KMS-11 (cell line): ENCODE measurements at regions not wholly inside any gene's neighbourhood (a gene's known extent, or its start where the extent isn't known, plus 50 kb on each side); places are given as distances from the start of the nearest gene placed in this dataset.

Source experiments
- H2AFZ ChIP-seq: fragments of 200-600 bp; sonication (generic); 2 replicates; pipeline ENCODE4 v1.6.1; 2016; ENCODE audit warnings: antibody characterized with exemption, mixed run types, low read depth
- H3K27ac ChIP-seq: fragments of 200-600 bp; sonication (generic); 2 replicates; pipeline ENCODE4 v1.6.1; 2016; ENCODE audit warnings: mild to moderate bottlenecking, mixed run types
- H3K27me3 ChIP-seq: fragments of 200-600 bp; sonication (generic); 2 replicates; pipeline ENCODE4 v1.6.1; 2017; ENCODE audit warnings: mild to moderate bottlenecking, low read depth, mixed run types, moderate library complexity; ENCODE audit not compliant: insufficient read depth
- H3K36me3 ChIP-seq: fragments of 200-600 bp; sonication (generic); 2 replicates; pipeline ENCODE4 v1.6.1; 2017; ENCODE audit warnings: mild to moderate bottlenecking, mixed run types; ENCODE audit not compliant: insufficient read depth
- H3K4me1 ChIP-seq: fragments of 200-600 bp; sonication (generic); 2 replicates; pipeline ENCODE4 v1.6.1; 2016; ENCODE audit warnings: mild to moderate bottlenecking, low read depth, mixed run types; ENCODE audit not compliant: poor library complexity, severe bottlenecking
- H3K4me2 ChIP-seq: fragments of 200-600 bp; sonication (generic); 2 replicates; pipeline ENCODE4 v1.7.0; 2016; ENCODE audit warnings: mild to moderate bottlenecking, mixed run types
- H3K4me3 ChIP-seq: fragments of 200-600 bp; sonication (generic); IDR thresholded peaks from 2 replicates; pipeline ENCODE4 v1.6.1; 2017; ENCODE audit warnings: low read depth, low read length, mixed read lengths; ENCODE audit not compliant: insufficient read depth
- H3K79me2 ChIP-seq: fragments of 200-600 bp; sonication (generic); 2 replicates; pipeline ENCODE4 v1.6.1; 2016; ENCODE audit warnings: low read depth, mixed run types; ENCODE audit not compliant: insufficient read depth
- H3K9ac ChIP-seq: fragments of 200-600 bp; sonication (generic); 2 replicates; pipeline ENCODE4 v1.6.1; 2016; ENCODE audit warnings: mild to moderate bottlenecking, mixed run types
- H4K20me1 ChIP-seq: fragments of 200-600 bp; sonication (generic); 2 replicates; pipeline ENCODE4 v1.6.1; 2016; ENCODE audit warnings: mild to moderate bottlenecking, mixed run types; ENCODE audit not compliant: insufficient read depth
- TF ChIP-seq, protein P1 (sequence below): fragments of 200-600 bp; sonication (generic); conservative IDR thresholded peaks from 2 replicates; pipeline ENCODE4 v1.6.1; 2017; ENCODE audit warnings: low read depth, mild to moderate bottlenecking, antibody characterized with exemption, low read length, moderate library complexity, mixed read lengths

DNA sequence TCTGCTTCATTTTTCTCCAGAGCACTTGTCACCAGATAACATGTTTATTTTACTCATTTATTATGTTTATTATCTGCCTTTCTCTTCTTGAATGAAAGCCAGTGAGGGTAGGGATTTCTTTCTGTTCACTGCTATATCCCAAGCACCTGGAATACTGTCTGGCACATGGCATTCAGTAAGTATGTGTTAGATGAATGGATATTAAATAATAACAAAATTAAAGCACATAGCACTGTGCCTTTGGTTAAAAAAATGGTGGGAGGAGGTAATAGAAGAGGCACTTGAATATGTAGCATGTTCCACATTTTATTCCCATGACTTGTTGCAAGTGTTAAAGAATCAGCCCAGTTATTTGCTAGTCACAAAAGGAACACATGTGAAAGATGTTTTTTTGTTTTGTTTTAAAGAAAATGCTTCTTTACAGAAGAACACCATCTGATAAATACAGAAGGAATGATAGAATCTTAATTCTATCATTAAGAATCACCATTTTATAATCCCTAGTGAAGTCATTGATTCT, 151.0 kb downstream of the DLEU7 start:
- Histone ChIP-seq H2AFZ (no peak overlapping the region), H3K4me1 (peaks cover 34% of the 10 kb centered on the region), H3K79me2 (no peaks in the 10 kb centered on the region), H3K9ac (no peak overlapping the region), H3K4me3 (no peak overlapping the region), H3K4me2 (no peak overlapping the region), H3K36me3 (no peaks in the 10 kb centered on the region), H3K27me3 (no peaks in the 10 kb centered on the region), H4K20me1 (no peaks in the 10 kb centered on the region), H3K27ac (no peak overlapping the region)
- TF ChIP-seq, protein P1, sequence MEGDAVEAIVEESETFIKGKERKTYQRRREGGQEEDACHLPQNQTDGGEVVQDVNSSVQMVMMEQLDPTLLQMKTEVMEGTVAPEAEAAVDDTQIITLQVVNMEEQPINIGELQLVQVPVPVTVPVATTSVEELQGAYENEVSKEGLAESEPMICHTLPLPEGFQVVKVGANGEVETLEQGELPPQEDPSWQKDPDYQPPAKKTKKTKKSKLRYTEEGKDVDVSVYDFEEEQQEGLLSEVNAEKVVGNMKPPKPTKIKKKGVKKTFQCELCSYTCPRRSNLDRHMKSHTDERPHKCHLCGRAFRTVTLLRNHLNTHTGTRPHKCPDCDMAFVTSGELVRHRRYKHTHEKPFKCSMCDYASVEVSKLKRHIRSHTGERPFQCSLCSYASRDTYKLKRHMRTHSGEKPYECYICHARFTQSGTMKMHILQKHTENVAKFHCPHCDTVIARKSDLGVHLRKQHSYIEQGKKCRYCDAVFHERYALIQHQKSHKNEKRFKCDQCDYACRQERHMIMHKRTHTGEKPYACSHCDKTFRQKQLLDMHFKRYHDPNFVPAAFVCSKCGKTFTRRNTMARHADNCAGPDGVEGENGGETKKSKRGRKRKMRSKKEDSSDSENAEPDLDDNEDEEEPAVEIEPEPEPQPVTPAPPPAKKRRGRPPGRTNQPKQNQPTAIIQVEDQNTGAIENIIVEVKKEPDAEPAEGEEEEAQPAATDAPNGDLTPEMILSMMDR: no peak

DNA sequence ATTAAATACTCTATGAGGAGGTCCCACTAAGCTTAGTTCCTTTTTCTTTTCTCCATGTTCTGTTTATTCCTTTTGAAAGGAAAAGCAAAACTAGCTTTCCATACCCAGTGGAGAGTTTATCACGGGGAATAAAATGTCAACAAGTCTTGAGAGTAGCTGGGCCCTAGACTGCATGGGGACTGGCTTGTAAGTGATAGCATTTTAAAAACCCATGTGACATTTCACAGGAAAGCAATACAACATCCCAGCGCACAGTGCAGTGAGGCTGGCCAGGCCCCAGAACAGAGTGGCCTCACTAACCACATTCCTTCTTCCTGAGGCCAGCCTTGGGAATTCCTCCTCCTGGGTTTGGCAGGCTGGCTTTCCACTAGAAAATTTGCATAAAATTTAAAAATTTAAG, 149.8 kb downstream of the DLEU7 start:
- no peaks in the 10 kb centered on the region for H3K36me3 ChIP-seq
- H2AFZ ChIP-seq: no peak overlapping the region
- no peak overlapping the region for H3K4me2 ChIP-seq
- H3K27ac ChIP-seq: no peak overlapping the region
- H3K4me1 ChIP-seq: peaks cover 26% of the 10 kb centered on the region
- H3K9ac ChIP-seq: no peak overlapping the region
- H3K79me2 ChIP-seq: no peaks in the 10 kb centered on the region
- no peaks in the 10 kb centered on the region for H3K27me3 ChIP-seq
- no peaks in the 10 kb centered on the region for H4K20me1 ChIP-seq
- TF ChIP-seq, protein P1: no peak
- H3K4me3 ChIP-seq: no peak overlapping the region

DNA sequence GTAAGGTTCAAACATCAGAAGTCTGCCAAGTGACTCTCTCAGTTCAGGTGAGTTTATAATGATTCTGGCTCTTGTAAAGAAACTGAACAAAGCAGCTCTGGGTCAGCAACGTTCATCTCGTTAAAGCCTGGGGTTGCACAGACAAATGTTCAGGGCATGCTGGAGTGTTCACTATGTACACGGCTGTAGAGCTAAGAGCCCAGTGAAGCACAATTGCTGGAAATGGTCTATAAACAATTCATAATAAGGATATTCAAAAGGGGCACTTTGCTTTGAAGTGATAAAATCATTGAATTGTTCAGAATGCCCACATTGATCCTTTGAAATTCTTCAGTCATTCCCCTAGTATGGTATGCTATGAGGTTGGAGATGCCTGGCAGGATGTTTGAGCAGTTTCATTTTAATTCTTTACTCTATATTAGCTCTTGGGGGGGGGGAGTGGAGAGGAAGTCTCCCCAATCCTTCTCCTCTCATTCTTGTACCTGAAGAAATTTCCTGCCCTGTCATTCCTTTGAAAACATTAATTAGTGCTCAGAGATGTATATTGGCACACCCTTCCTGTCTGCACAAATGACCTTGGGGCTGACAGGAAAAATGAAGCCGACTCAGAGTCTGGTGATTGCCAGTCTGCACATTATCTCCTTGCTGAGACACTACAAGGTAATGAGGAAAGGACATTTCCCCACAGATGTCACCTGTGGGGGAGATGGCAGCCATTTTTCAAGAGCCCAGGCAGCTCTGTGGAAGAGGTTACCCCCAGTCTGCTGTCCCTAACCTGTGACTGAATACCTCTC, 145.5 kb downstream of the DLEU7 start:
- Histone ChIP-seq H3K36me3 (no peaks in the 10 kb centered on the region), H3K27me3 (no peaks in the 10 kb centered on the region), H3K9ac (no peak overlapping the region), H4K20me1 (no peaks in the 10 kb centered on the region), H3K27ac (no peak overlapping the region), H2AFZ (no peak overlapping the region), H3K4me2 (no peak overlapping the region), H3K4me3 (no peak overlapping the region), H3K79me2 (no peaks in the 10 kb centered on the region), H3K4me1 (no peaks in the 10 kb centered on the region)
- TF ChIP-seq, protein P1: no peak

DNA sequence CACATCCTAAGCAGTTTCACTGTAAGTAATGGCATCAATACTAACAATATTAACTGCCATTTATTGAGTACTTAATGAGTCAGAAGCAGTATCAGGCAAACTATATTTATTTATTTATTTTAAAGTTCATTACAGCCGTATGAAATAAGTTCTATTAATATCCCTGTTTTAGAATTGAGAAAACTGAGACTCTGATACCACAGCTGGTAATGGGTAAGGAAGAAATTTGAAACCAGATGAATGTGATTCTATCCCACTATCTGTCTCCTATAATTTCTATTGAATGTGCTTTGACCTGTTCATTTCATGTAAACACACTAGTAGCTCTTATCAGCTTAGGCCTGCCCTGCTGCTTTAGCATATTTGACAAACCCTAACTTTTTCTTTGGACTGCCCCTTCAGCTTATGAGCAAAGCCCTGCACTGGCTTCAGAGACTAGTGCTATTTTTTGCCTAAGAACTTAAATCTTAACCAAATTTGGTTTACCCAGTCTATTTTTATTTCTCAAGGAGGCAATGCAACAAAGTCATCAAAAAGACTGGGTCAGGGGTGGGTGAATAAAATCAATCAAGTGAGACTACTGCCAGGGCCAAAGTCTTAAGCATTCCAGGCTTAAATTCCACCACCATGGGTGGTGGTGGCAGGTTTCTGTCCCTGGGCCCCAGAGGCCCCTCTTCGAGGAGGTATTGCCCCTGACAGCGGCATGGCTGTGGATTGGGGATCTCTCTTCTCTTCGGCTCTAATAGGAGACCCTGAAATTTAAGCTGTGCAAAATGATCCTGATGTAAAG, 143.4 kb downstream of the DLEU7 start:
- TF ChIP-seq, protein P1: no peak
- no peaks in the 10 kb centered on the region for H3K27me3 ChIP-seq
- no peak overlapping the region for H3K27ac ChIP-seq
- no peak overlapping the region for H3K4me2 ChIP-seq
- H3K79me2 ChIP-seq: no peaks in the 10 kb centered on the region
- no peak overlapping the region for H3K9ac ChIP-seq
- H4K20me1 ChIP-seq: no peaks in the 10 kb centered on the region
- H2AFZ ChIP-seq: no peak overlapping the region
- H3K4me3 ChIP-seq: no peak overlapping the region
- no peaks in the 10 kb centered on the region for H3K36me3 ChIP-seq
- no peaks in the 10 kb centered on the region for H3K4me1 ChIP-seq
